CD8-positive, alpha-beta memory T cell (primary cell): ENCODE measurements at regions not wholly inside any gene's neighbourhood (a gene's known extent, or its start where the extent isn't known, plus 50 kb on each side); places are given as distances from the start of the nearest gene placed in this dataset.

Experiments
- CTCF ChIA-PET: fragments of 350-600 bp; sonication (Branson Sonifier 250); formaldehyde crosslinking; loops from one replicate; lab custom pipeline; 2021; ENCODE audit warnings: antibody characterized with exemption; lab: Charles Lee
- POLR2A ChIA-PET: fragments of 350-600 bp; sonication (Branson Sonifier 250); formaldehyde crosslinking; loops from one replicate; lab custom pipeline; 2021; ENCODE audit warnings: antibody characterized with exemption; lab: Charles Lee
- DNase-seq, 5 donors: peaks; one replicate each; pipeline versions ENCODE4 v3.0.0 to v3.0.0-alpha.2; 2020 to 2022; ENCODE audit warnings: mixed read lengths in 1 of 5
- H3K27ac ChIP-seq: one replicate; pipeline ENCODE4 v1.7.0; 2013; ENCODE audit warnings: low read depth, mild to moderate bottlenecking, low read length, moderate library complexity
- H3K27me3 ChIP-seq: 2 replicates; pipeline ENCODE4 v1.7.0; 2013; ENCODE audit warnings: low read length, mild to moderate bottlenecking; ENCODE audit not compliant: insufficient read depth, poor library complexity, severe bottlenecking
- H3K36me3 ChIP-seq: 2 replicates; pipeline ENCODE4 v1.7.0; 2013; ENCODE audit warnings: mild to moderate bottlenecking, low read length, moderate library complexity; ENCODE audit not compliant: insufficient read depth
- H3K4me1 ChIP-seq: 2 replicates; pipeline ENCODE4 v1.7.0; 2013; ENCODE audit warnings: mild to moderate bottlenecking, low read length, moderate library complexity; ENCODE audit not compliant: insufficient read depth
- H3K4me3 ChIP-seq: 2 replicates; pipeline ENCODE4 v1.7.0; 2013; ENCODE audit warnings: mild to moderate bottlenecking, low read length
- H3K9me3 ChIP-seq: 2 replicates; pipeline ENCODE4 v1.7.0; 2013; ENCODE audit warnings: mild to moderate bottlenecking, low read length
- H3K27ac Mint-ChIP-seq, 8 donors: one replicate each; pipeline ENCODE4 v1.8.0; 2020 to 2021; ENCODE audit warnings: mixed read lengths in 8 of 8, mild to moderate bottlenecking in 6 of 8, inconsistent platforms in 3 of 8, moderate library complexity in 3 of 8
- H3K27me3 Mint-ChIP-seq, 2 donors: one replicate each; pipeline ENCODE4 v1.8.0; 2020 to 2021; ENCODE audit warnings: mixed read lengths in 2 of 2, mild to moderate bottlenecking in 1 of 2, moderate library complexity in 1 of 2
- H3K36me3 Mint-ChIP-seq, 3 donors: one replicate each; pipeline ENCODE4 v1.8.0; 2020 to 2021; ENCODE audit warnings: mixed read lengths in 3 of 3, inconsistent platforms in 1 of 3, mild to moderate bottlenecking in 1 of 3
- H3K4me1 Mint-ChIP-seq, 3 donors: one replicate each; pipeline ENCODE4 v1.8.0; 2020 to 2021; ENCODE audit warnings: mixed read lengths in 3 of 3, inconsistent platforms in 1 of 3, mild to moderate bottlenecking in 1 of 3
- H3K4me3 Mint-ChIP-seq, 7 donors: one replicate each; pipeline ENCODE4 v1.8.0; 2020 to 2021; ENCODE audit warnings: mixed read lengths in 7 of 7, mild to moderate bottlenecking in 6 of 7, moderate library complexity in 4 of 7, inconsistent platforms in 2 of 7
- H3K9me3 Mint-ChIP-seq, 5 donors: one replicate each; pipeline ENCODE4 v1.8.0; 2020 to 2022; ENCODE audit warnings: mixed read lengths in 5 of 5, mild to moderate bottlenecking in 3 of 5, moderate library complexity in 2 of 5, inconsistent platforms in 1 of 5

DNA sequence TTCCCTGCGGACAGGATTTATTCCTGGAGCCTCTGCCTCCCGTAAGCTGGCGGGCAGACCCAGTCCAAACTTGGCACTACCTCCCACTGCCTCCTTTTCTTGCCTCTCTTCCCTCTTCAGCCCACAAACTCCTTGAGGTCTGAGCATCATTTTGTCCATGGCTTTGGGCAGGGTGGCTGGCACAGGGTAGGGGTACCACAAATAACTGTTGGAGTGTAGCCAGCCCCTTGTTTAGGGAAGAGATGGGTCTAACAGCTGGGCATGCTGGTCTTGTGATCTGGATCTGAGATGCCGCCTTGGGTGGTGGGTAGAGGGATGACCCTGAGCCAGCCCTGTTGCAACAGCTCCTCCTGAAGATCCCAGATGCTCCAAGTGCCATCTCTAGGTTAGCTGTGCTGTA lies 71.4 kb upstream of the CLDN14 start:
- CTCF ChIA-PET: no interaction called here
- POLR2A ChIA-PET: no interaction called here
- Mint-ChIP-seq H3K36me3 (no peaks in the 10 kb centered on the region), H3K4me1 (no peaks in the 10 kb centered on the region), H3K27me3 (peaks cover 0 to 35% of the 10 kb centered on the region in 2 donors), H3K27ac (no peak overlapping the region), H3K9me3 (peaks cover 0 to under 1% (median 0%) of the 10 kb centered on the region in 5 donors), H3K4me3 (no peak overlapping the region)
- Histone ChIP-seq H3K27me3 (no peaks in the 10 kb centered on the region), H3K4me3 (no peak overlapping the region), H3K36me3 (no peaks in the 10 kb centered on the region), H3K27ac (no peak overlapping the region), H3K9me3 (no peaks in the 10 kb centered on the region), H3K4me1 (no peaks in the 10 kb centered on the region)
- DNase-seq: no peak

DNA sequence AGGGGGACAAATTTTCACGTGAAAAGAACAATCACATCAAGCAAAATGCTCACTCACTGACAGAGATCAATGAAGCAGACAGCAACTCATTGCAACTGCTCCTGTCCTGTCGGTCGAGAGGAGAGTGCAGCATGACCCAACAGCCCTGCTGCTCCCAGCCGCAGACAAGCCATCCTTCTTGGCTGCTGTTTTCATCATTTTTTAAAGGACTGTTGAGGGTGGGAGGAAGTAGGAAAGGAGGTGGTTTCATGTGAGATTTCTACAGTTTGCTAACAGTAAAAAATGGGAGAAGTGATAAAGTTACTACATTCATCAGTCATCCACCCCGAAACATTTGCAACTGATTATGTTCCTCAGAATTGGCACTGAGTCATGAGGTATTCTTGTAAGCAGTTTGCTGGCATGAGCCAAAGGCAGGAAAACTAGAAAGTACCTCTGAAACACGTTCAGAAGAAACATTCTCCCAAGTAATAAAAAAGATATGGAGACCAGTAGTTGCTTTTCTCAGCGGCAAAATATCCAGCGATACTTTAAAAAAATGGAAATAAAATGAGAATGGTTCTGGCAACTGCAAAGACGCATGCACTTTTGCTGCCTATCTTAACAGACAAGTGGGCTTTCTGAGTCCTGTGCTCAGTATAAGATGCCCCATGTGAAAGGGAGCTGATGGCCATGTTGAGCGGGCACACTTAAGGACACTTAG lies 72.0 kb upstream of the CLDN14 start:
- H3K27me3 ChIP-seq: no peaks in the 10 kb centered on the region
- ChIA-PET POLR2A (no interaction called here), CTCF (no interaction called here)
- H3K27ac ChIP-seq: no peak overlapping the region
- no peak for DNase-seq
- Mint-ChIP-seq H3K27me3 (peaks cover 0 to 41% of the 10 kb centered on the region in 2 donors), H3K4me3 (no peak overlapping the region), H3K27ac (no peak overlapping the region), H3K4me1 (no peaks in the 10 kb centered on the region), H3K9me3 (peaks cover 0 to 6% (median 0%) of the 10 kb centered on the region in 5 donors), H3K36me3 (peaks cover 0 to 2% (median 0%) of the 10 kb centered on the region in 3 donors)
- H3K9me3 ChIP-seq: no peaks in the 10 kb centered on the region
- H3K4me1 ChIP-seq: no peaks in the 10 kb centered on the region
- H3K36me3 ChIP-seq: no peaks in the 10 kb centered on the region
- no peak overlapping the region for H3K4me3 ChIP-seq

DNA sequence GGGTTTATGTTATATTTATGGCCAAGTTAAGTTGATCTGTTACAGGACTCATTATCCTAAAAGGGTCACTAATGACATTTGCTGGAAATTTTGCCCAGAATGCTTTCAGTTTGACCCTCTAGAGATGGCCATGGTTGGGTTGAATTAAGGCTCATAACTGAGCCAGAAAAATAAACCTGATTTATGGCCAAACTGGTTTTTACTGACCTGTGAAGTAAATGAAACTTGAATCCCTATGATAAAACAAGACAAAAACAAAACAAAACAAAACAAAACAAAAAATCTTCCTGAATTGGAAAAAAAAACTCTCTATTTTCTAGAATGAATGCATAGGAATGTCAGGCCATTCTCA lies 72.5 kb upstream of the CLDN14 start:
- Mint-ChIP-seq H3K36me3 (peaks cover 0 to 2% (median 0%) of the 10 kb centered on the region in 3 donors), H3K4me3 (no peak overlapping the region), H3K27me3 (peaks cover 0 to 41% of the 10 kb centered on the region in 2 donors), H3K27ac (no peak overlapping the region), H3K9me3 (peaks cover 0 to 8% (median 0%) of the 10 kb centered on the region in 5 donors), H3K4me1 (no peaks in the 10 kb centered on the region)
- no peak for DNase-seq
- ChIA-PET CTCF (no interaction called here), POLR2A (no interaction called here)
- Histone ChIP-seq H3K4me1 (no peaks in the 10 kb centered on the region), H3K4me3 (no peak overlapping the region), H3K9me3 (no peaks in the 10 kb centered on the region), H3K36me3 (no peaks in the 10 kb centered on the region), H3K27ac (no peak overlapping the region), H3K27me3 (no peaks in the 10 kb centered on the region)

DNA sequence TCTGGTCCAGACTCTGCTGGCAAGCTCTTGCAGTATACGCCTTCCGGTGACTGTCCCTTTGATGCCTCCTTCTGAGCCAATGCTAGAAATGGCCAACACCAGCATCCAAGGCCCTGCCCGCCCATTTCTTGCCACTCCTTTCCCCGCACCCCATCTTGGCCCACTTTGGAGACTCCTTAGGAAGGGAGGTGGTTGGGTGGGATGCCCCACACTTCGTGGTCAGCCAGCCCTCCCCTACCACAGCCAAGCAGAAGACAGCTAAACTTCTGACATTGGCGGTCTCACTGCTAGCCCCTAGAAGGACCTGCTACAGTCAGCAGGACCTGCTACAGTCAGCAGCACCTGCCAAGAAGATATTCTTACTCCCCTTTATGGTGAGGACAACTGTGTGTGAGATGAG lies 73.5 kb upstream of the CLDN14 start:
- Mint-ChIP-seq H3K36me3 (peaks cover 0 to 2% (median 0%) of the 10 kb centered on the region in 3 donors), H3K4me1 (no peaks in the 10 kb centered on the region), H3K9me3 (peaks cover 0 to 8% (median 0%) of the 10 kb centered on the region in 5 donors), H3K27ac (no peak overlapping the region), H3K27me3 (peaks cover 5 to 41% of the 10 kb centered on the region in 2 donors), H3K4me3 (no peak overlapping the region)
- DNase-seq: no peak
- no peak overlapping the region for H3K4me3 ChIP-seq
- no peaks in the 10 kb centered on the region for H3K36me3 ChIP-seq
- H3K9me3 ChIP-seq: no peaks in the 10 kb centered on the region
- ChIA-PET CTCF (no interaction called here), POLR2A (no interaction called here)
- no peak overlapping the region for H3K27ac ChIP-seq
- no peaks in the 10 kb centered on the region for H3K27me3 ChIP-seq
- no peaks in the 10 kb centered on the region for H3K4me1 ChIP-seq

DNA sequence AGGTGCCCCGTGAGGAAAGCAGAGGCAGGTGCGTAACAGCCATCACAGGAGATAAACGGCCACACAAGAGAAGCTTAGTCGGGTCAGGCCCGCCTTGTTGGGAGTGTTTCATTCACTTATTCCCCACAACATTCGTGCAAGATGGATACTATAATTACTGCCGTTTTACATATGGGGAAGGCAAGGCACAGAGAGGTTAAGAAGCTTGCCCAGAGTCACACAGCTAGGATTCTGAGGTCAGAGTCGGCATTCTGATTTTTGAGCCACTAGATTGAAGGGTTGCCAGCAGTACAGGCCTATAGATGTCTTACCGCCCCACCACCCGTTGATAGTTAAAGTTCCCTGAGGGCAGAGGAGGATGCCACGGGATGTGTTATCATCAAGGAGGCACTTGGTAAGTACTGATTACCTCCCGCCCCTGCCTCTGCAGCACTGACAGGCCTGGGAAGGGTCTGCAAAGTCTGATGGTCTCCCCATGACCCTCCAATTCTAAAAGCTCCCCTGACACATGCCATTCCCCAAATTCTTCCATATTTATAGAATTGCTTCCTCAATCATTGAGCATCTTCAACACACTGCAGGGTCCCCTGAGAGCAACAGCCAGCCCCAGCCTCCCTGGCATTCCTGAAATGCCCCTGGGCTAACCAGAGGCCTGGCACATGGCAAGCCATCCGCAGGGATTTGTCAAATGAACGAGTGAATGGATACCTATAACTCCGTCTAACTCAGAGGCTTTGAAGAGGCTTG lies 74.7 kb upstream of the CLDN14 start:
- Mint-ChIP-seq H3K4me3 (no peak overlapping the region), H3K27me3 (peaks cover 5 to 38% of the 10 kb centered on the region in 2 donors), H3K36me3 (peaks cover 0 to 2% (median 0%) of the 10 kb centered on the region in 3 donors), H3K9me3 (peaks cover 0 to 8% (median 0%) of the 10 kb centered on the region in 5 donors), H3K4me1 (no peaks in the 10 kb centered on the region), H3K27ac (peak overlapping the region in 1 of 8 donors; percentile 39)
- Histone ChIP-seq H3K4me1 (no peaks in the 10 kb centered on the region), H3K27me3 (no peaks in the 10 kb centered on the region), H3K36me3 (no peaks in the 10 kb centered on the region), H3K4me3 (no peak overlapping the region), H3K9me3 (no peaks in the 10 kb centered on the region), H3K27ac (no peak overlapping the region)
- POLR2A ChIA-PET: no interaction called here
- DNase-seq: no peak
- CTCF ChIA-PET: no interaction called here

DNA sequence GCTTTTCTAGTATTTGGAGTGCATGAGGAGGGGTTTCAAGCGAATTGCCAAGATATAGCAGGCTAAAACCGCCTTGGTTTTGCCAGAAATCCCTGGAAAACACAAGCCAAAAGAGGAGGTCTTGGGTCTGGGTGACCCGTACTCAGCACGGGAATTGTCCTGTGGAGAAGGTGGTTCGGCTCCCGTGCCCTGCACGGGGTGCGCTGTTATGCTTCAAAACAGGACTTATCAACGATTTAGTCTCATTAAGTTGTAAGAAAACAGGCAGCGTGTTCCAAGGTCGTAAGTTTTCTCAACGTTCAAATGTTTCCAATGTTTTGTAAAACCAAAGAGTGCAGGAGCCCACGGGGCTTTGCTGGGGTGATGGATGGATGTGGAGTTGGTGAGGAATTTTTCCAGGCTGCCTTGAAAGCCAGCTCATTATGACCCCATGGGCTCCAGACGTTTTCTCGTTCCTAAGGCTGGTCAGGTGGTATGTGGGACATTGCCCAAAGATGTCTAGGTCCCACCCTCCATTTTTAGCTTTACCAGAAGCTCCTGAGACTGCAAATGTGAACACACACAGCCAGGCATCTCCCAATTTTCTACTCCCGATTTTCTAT lies 75.4 kb upstream of the CLDN14 start:
- Histone ChIP-seq H3K36me3 (no peaks in the 10 kb centered on the region), H3K9me3 (no peaks in the 10 kb centered on the region), H3K4me3 (no peak overlapping the region), H3K4me1 (no peaks in the 10 kb centered on the region), H3K27me3 (no peaks in the 10 kb centered on the region), H3K27ac (no peak overlapping the region)
- Mint-ChIP-seq H3K4me1 (no peaks in the 10 kb centered on the region), H3K27ac (no peak overlapping the region), H3K9me3 (peaks cover 0 to 8% (median 0%) of the 10 kb centered on the region in 5 donors), H3K27me3 (peaks cover 5 to 36% of the 10 kb centered on the region in 2 donors), H3K4me3 (no peak overlapping the region), H3K36me3 (peaks cover 0 to 2% (median 0%) of the 10 kb centered on the region in 3 donors)
- ChIA-PET POLR2A (no interaction called here), CTCF (no interaction called here)
- DNase-seq: no peak

DNA sequence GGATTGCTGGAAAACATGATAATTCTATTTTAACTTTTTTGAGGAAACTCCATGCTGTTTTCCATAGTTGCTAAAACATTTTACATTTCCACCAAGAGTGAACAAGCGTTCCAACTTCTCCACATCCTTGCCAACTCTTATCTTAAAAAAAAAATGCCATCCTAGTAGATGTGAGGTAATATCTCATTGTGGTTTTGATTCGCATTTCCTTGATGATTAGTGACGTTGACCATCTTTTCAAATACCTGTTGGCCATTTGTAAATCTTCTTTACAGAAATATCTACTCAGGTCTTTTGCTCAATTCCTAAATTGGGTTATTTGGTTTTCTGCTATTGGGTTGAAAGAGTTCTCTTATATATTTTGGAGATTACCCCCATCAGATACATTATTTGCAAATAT lies 77.4 kb upstream of the CLDN14 start:
- no peak for DNase-seq
- H3K36me3 Mint-ChIP-seq: peaks cover 0 to 2% (median 0%) of the 10 kb centered on the region in 3 donors
- peaks cover 9 to 40% of the 10 kb centered on the region in 2 donors for H3K27me3 Mint-ChIP-seq
- CTCF ChIA-PET: no interaction called here
- Histone ChIP-seq H3K4me3 (no peak overlapping the region), H3K27ac (no peak overlapping the region), H3K27me3 (no peaks in the 10 kb centered on the region), H3K4me1 (no peaks in the 10 kb centered on the region), H3K9me3 (no peaks in the 10 kb centered on the region), H3K36me3 (no peaks in the 10 kb centered on the region)
- H3K9me3 Mint-ChIP-seq: peaks cover 0 to 8% (median 0%) of the 10 kb centered on the region in 5 donors
- no peak overlapping the region for H3K4me3 Mint-ChIP-seq
- POLR2A ChIA-PET: no interaction called here
- no peak overlapping the region for H3K27ac Mint-ChIP-seq
- no peaks in the 10 kb centered on the region for H3K4me1 Mint-ChIP-seq

DNA sequence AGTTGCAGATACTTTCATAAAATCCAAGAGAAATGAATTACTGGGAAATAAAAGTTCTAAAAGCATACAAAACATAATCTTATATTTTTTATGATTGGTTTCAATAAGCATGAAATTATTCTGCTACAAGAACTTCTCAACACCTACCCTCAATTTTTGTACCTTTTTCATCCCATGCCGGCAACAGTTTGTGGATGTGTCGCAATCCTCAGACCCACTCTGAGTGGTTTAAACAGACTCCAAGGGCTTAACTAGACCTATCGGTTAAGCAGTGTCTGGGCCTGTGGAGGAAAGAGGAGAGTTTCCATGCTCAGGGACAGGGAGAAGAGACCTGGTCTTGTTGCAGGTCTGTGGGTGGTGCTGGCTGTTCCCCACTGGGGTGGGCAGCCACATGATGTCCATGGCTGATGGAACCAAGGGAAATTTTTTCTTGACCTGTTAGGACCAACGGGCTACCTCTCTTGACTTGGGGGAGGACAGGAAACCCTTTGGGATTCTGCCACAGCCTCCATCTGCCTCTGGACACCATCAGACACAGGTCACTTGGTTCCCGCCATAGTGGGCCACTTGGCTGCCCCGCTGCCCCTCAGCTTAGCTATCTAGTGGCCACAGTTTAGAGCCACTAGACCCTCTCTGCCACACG lies 81.1 kb upstream of the CLDN14 start:
- CTCF ChIA-PET: no interaction called here
- Histone ChIP-seq H3K27me3 (no peaks in the 10 kb centered on the region), H3K9me3 (no peaks in the 10 kb centered on the region), H3K4me3 (no peak overlapping the region), H3K36me3 (no peaks in the 10 kb centered on the region), H3K4me1 (no peaks in the 10 kb centered on the region), H3K27ac (no peak overlapping the region)
- Mint-ChIP-seq H3K36me3 (peaks cover 0 to 2% (median 0%) of the 10 kb centered on the region in 3 donors), H3K4me3 (no peak overlapping the region), H3K27me3 (peaks cover 20 to 58% of the 10 kb centered on the region in 2 donors), H3K4me1 (no peaks in the 10 kb centered on the region), H3K27ac (no peak overlapping the region), H3K9me3 (peaks cover 0 to 8% (median 0%) of the 10 kb centered on the region in 5 donors)
- POLR2A ChIA-PET: no interaction called here
- DNase-seq: no peak
